ENCODE measurements at regions not wholly inside any gene's neighbourhood (a gene's known extent, or its start where the extent isn't known, plus 50 kb on each side); places are given as distances from the start of the nearest gene placed in this dataset.
"Not testable (repeated sequence)": the region's sequence is repeated elsewhere in the genome, so short reads cannot be mapped to it uniquely, and the experiment has no call there.

GRCh38 chr18:30440351-30440750 lies 602.2 kb downstream of the DSC3 start:
- H3K4me1 ChIP-seq = no peaks in the 10 kb centered on the region
- intact Hi-C loops (cut with DNase I) = no loop called here
- no peak overlapping the region for H3K27ac ChIP-seq
- no peak for DNase-seq
- no peaks in the 10 kb centered on the region for H3K9me3 ChIP-seq
- H3K4me3 ChIP-seq = no peak overlapping the region
- H3K36me3 ChIP-seq = no peaks in the 10 kb centered on the region
- H3K9ac ChIP-seq (ENCODE audit: low read depth in 2 of 2, low read length in 2 of 2) = no peak overlapping the region
- no peaks in the 10 kb centered on the region for H3K27me3 ChIP-seq
- TF ChIP-seq CTCF (IDR thresholded peaks at IDR 0.05) = no peak

- Histone ChIP-seq H3K27me3 (no peaks in the 10 kb centered on the region), H3K4me1 (no peaks in the 10 kb centered on the region), H3K9me3 (no peaks in the 10 kb centered on the region), H3K9ac (ENCODE audit: low read depth in 2 of 2, low read length in 2 of 2) (no peak overlapping the region), H3K36me3 (no peaks in the 10 kb centered on the region), H3K4me3 (no peak overlapping the region), H3K27ac (no peak overlapping the region)
- intact Hi-C loops (cut with DNase I) = no loop called here
- TF ChIP-seq CTCF (IDR thresholded peaks at IDR 0.05) = no peak
- DNase-seq = no peak
Measured at GRCh38 chr18:30439174-30439573, 603.4 kb downstream of the DSC3 start.

- intact Hi-C loops (cut with DNase I) = no loop called here
- H3K27ac ChIP-seq = no peak overlapping the region
- DNase-seq = no peak
- no peak for TF ChIP-seq CTCF (IDR thresholded peaks at IDR 0.05)
- no peaks in the 10 kb centered on the region for H3K36me3 ChIP-seq
- H3K4me3 ChIP-seq = no peak overlapping the region
- no peaks in the 10 kb centered on the region for H3K4me1 ChIP-seq
- no peaks in the 10 kb centered on the region for H3K27me3 ChIP-seq
- no peaks in the 10 kb centered on the region for H3K9me3 ChIP-seq
- no peak overlapping the region for H3K9ac ChIP-seq (ENCODE audit: low read depth in 2 of 2, low read length in 2 of 2)
Measured at GRCh38 chr18:30432349-30432748, 610.2 kb downstream of the DSC3 start.

- H3K4me1 ChIP-seq; intact Hi-C loops (cut with DNase I); H3K9me3 ChIP-seq; H3K36me3 ChIP-seq; DNase-seq; H3K9ac ChIP-seq (ENCODE audit: low read depth in 2 of 2, low read length in 2 of 2); H3K27ac ChIP-seq; H3K4me3 ChIP-seq; H3K27me3 ChIP-seq: not testable (repeated sequence)
Measured at GRCh38 chr18:30419399-30419798, 623.1 kb downstream of the DSC3 start.

GRCh38 chr18:30415903-30416302 lies 626.6 kb downstream of the DSC3 start:
- intact Hi-C loops (cut with DNase I) = no loop called here
- no peak for TF ChIP-seq CTCF (IDR thresholded peaks at IDR 0.05)
- H3K36me3 ChIP-seq = no peaks in the 10 kb centered on the region
- H3K4me3 ChIP-seq = no peak overlapping the region
- H3K4me1 ChIP-seq = no peaks in the 10 kb centered on the region
- H3K9me3 ChIP-seq = no peaks in the 10 kb centered on the region
- no peak overlapping the region for H3K9ac ChIP-seq (ENCODE audit: low read depth in 2 of 2, low read length in 2 of 2)
- no peaks in the 10 kb centered on the region for H3K27me3 ChIP-seq
- DNase-seq = no peak
- no peak overlapping the region for H3K27ac ChIP-seq

GRCh38 chr18:30409120-30409519 lies 633.4 kb downstream of the DSC3 start:
- H3K36me3 ChIP-seq = no peaks in the 10 kb centered on the region
- intact Hi-C loops (cut with DNase I) = no loop called here
- no peak for TF ChIP-seq CTCF (IDR thresholded peaks at IDR 0.05)
- H3K9me3 ChIP-seq = no peaks in the 10 kb centered on the region
- H3K4me3 ChIP-seq = no peak overlapping the region
- H3K4me1 ChIP-seq = no peaks in the 10 kb centered on the region
- no peak for DNase-seq
- H3K27me3 ChIP-seq = no peaks in the 10 kb centered on the region
- H3K9ac ChIP-seq (ENCODE audit: low read depth in 2 of 2, low read length in 2 of 2) = no peak overlapping the region
- H3K27ac ChIP-seq = no peak overlapping the region

Measured in colonic mucosa (tissue), 4 donors.